NT2/D1 (cell line): ENCODE measurements at regions not wholly inside any gene's neighbourhood (a gene's known extent, or its start where the extent isn't known, plus 50 kb on each side); places are given as distances from the start of the nearest gene placed in this dataset.

Experiments
- DNase-seq: peaks from one replicate; pipeline ENCODE4 v3.0.0-alpha.2; 2011; ENCODE audit warnings: low read depth, low spot score
- H3K27me3 ChIP-seq: 2 replicates; pipeline ENCODE4 v1.6.0; 2011; ENCODE audit warnings: mild to moderate bottlenecking; ENCODE audit not compliant: insufficient read length, insufficient read depth
- H3K36me3 ChIP-seq: 2 replicates; pipeline ENCODE4 v1.6.1; 2011; ENCODE audit warnings: mild to moderate bottlenecking, low read length, mixed read lengths; ENCODE audit not compliant: insufficient read depth, insufficient read length
- H3K4me1 ChIP-seq: 2 replicates; pipeline ENCODE4 v1.5.1; 2011; ENCODE audit not compliant: insufficient read depth, insufficient read length
- H3K4me3 ChIP-seq: 2 replicates; pipeline ENCODE4 v1.5.1; 2011; ENCODE audit warnings: low read depth; ENCODE audit not compliant: insufficient read length
- H3K9ac ChIP-seq: 2 replicates; pipeline ENCODE4 v1.6.0; 2011; ENCODE audit warnings: low read depth; ENCODE audit not compliant: insufficient read length
- H3K9me3 ChIP-seq: 2 replicates; pipeline ENCODE4 v1.5.1; 2011; ENCODE audit warnings: mild to moderate bottlenecking, low read length; ENCODE audit not compliant: insufficient read depth
- SUZ12 ChIP-seq: IDR thresholded peaks from 2 replicates; pipeline ENCODE4 v1.6.1; 2011; ENCODE audit not compliant: insufficient read length, insufficient read depth; ENCODE audit errors: extremely low read depth
- YY1 ChIP-seq: IDR thresholded peaks from 2 replicates; pipeline ENCODE4 v1.6.1; 2011; ENCODE audit not compliant: insufficient read length, insufficient read depth
- ZNF274 ChIP-seq: IDR thresholded peaks from 2 replicates; pipeline ENCODE4 v1.6.1; 2011; ENCODE audit warnings: mild to moderate bottlenecking, low read depth, low read length

DNA sequence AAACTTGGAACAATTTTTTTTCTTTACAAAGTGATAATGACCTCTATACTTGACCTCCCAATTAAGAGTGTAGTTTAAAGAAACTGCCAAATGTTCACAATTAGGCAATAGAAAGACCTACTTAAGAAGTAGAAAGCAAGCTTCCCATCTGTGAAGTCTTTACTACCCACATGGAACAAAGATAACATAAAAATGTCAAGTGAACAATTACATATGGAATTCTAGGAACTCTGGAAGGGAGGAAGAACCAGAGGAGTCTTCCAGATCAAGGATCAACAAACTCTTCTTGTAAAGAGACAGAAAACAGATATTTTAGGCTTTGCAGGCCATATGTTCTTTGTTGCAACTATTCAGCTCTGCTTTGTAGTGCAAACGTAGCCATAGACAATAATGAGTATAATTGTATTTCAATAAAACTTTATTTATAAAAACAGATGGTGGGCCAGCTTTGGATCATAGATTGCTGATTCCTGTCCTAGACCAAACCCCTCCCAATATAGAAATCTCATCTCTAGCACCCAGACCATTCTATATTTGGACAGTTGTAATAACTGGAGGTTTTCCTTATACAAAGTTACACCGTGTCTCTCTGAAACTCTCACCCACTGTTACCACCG is 68.4 kb upstream of the MAGI3 start:
- Histone ChIP-seq H3K9ac (no peak overlapping the region), H3K4me3 (no peak overlapping the region), H3K4me1 (peaks cover 2% of the 10 kb centered on the region), H3K36me3 (no peaks in the 10 kb centered on the region), H3K27me3 (no peaks in the 10 kb centered on the region), H3K9me3 (no peaks in the 10 kb centered on the region)
- TF ChIP-seq SUZ12 (no peak), ZNF274 (no peak), YY1 (no peak)
- no peak for DNase-seq

DNA sequence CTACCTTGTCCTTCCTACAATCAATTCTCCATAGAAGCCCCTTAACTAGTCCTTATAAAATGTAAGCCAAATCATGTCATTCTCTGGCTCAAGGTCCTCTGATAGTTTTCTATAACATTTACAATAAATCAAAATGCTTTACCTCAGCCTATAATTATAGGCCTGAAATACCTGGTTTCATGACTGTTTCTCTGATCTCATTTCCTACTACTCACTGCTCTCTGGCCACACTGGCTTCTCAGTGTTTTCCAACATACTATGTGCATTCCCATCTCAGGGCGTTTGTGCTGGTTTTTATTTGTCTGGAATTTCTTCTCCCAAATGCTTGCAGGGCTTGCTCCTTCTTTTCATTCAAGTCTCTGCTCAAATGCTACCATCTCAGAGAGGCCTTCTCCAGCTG is 67.9 kb upstream of the MAGI3 start:
- Histone ChIP-seq H3K9ac (no peak overlapping the region), H3K4me1 (peaks cover 2% of the 10 kb centered on the region), H3K27me3 (no peaks in the 10 kb centered on the region), H3K4me3 (no peak overlapping the region), H3K9me3 (no peaks in the 10 kb centered on the region), H3K36me3 (no peaks in the 10 kb centered on the region)
- no peak for TF ChIP-seq SUZ12
- no peak for TF ChIP-seq ZNF274
- TF ChIP-seq YY1, result no peak
- DNase-seq, result no peak

DNA sequence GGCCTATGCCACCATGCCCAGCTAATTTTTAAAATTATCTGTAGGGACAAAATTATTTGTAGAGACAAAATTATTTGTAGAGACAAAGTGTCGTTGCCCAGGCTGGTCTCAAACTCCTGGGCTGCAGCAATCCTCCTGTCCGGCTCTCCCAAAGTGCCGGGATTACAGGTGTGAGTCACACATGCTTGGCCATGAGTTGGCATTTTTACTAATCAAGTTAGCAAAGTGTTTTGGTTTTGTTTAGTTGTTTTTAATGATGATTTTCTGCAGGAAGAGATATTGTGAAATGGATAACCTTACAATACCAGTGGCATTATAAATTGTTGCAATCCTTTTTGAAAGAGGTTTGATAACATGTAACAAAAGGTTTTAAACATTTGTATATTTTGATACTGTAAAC is 65.3 kb upstream of the MAGI3 start:
- peaks cover 2% of the 10 kb centered on the region for H3K4me1 ChIP-seq
- H3K9me3 ChIP-seq, result no peaks in the 10 kb centered on the region
- H3K36me3 ChIP-seq, result no peaks in the 10 kb centered on the region
- no peak for TF ChIP-seq YY1
- TF ChIP-seq ZNF274, result no peak
- TF ChIP-seq SUZ12, result no peak
- no peak overlapping the region for H3K9ac ChIP-seq
- no peak overlapping the region for H3K4me3 ChIP-seq
- no peaks in the 10 kb centered on the region for H3K27me3 ChIP-seq
- no peak for DNase-seq

DNA sequence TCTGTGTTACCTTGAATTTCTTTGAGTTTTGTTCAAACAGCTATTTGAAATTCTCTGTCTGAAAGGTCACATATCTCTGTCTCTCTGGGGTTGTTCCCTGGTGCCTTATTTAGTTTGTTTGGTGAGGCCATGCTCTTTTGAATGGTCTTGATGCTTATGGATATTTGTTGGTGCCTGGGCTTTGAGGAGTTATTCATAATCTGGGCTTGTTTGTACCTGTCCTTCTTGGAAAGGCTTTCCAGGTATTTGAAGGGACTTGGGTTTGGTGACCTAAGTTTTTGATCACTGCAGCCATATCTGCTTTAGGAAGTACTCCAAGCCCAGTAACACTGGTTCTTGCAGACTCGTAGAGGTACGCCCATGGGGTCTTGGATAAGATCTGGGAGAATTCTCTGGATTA is 63.3 kb upstream of the MAGI3 start:
- no peak overlapping the region for H3K9ac ChIP-seq
- H3K36me3 ChIP-seq, result no peaks in the 10 kb centered on the region
- no peaks in the 10 kb centered on the region for H3K27me3 ChIP-seq
- DNase-seq, result no peak
- no peaks in the 10 kb centered on the region for H3K9me3 ChIP-seq
- peaks cover 2% of the 10 kb centered on the region for H3K4me1 ChIP-seq
- TF ChIP-seq YY1, result no peak
- TF ChIP-seq SUZ12, result no peak
- no peak for TF ChIP-seq ZNF274
- no peak overlapping the region for H3K4me3 ChIP-seq

DNA sequence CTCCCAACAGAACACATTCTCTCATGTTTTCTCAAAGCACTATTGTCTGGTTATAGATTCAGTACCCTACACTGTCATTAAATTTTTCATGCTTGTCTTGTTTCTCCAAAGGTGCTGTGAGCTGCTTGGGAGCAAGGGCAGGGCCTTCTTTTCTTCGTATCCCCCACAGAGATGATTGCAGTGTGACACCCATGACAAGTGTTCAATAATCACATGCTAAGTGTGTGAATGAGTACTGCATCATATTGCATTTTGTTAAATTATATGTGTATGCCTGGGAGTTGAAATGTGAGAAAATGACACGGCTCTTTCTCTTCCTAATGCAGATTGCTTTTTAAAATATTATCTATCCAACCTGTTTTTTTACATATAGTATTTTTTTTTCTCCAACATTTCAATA is 57.3 kb upstream of the MAGI3 start:
- H3K36me3 ChIP-seq, result no peaks in the 10 kb centered on the region
- no peaks in the 10 kb centered on the region for H3K9me3 ChIP-seq
- TF ChIP-seq SUZ12 (no peak), YY1 (no peak), ZNF274 (no peak)
- no peak overlapping the region for H3K4me3 ChIP-seq
- no peak overlapping the region for H3K9ac ChIP-seq
- no peaks in the 10 kb centered on the region for H3K27me3 ChIP-seq
- DNase-seq, result no peak
- no peaks in the 10 kb centered on the region for H3K4me1 ChIP-seq

DNA sequence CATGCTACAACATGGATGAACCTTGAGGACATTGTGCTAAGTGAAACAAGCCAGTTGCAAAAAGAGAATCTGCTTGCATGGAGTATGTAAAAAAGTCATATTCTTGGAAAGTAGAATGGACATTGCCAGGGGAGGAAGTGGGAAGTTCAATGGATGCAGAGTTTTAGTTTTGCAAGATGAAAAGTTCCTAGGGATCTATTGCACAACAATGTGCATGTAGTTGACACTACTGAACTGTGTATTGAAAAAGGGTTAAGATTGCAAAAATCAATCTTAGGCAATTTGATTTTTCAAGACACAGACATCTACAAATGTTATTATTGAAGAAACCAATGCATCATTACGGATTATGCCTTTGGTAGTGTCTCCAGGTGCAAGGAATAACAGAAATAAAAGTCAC is 50.3 kb upstream of the MAGI3 start:
- DNase-seq, result no peak
- no peak overlapping the region for H3K9ac ChIP-seq
- no peak overlapping the region for H3K4me3 ChIP-seq
- H3K27me3 ChIP-seq, result no peaks in the 10 kb centered on the region
- TF ChIP-seq YY1 (no peak), ZNF274 (no peak), SUZ12 (no peak)
- no peaks in the 10 kb centered on the region for H3K9me3 ChIP-seq
- H3K4me1 ChIP-seq, result no peaks in the 10 kb centered on the region
- no peaks in the 10 kb centered on the region for H3K36me3 ChIP-seq
